ENCODE measurements at regions not wholly inside any gene's neighbourhood (a gene's known extent, or its start where the extent isn't known, plus 50 kb on each side); places are given as distances from the start of the nearest gene placed in this dataset.

GRCh38 chr16:60645541-60645940 is 1390.7 kb downstream of the CDH8 start:
- TF ChIP-seq, protein P1, sequence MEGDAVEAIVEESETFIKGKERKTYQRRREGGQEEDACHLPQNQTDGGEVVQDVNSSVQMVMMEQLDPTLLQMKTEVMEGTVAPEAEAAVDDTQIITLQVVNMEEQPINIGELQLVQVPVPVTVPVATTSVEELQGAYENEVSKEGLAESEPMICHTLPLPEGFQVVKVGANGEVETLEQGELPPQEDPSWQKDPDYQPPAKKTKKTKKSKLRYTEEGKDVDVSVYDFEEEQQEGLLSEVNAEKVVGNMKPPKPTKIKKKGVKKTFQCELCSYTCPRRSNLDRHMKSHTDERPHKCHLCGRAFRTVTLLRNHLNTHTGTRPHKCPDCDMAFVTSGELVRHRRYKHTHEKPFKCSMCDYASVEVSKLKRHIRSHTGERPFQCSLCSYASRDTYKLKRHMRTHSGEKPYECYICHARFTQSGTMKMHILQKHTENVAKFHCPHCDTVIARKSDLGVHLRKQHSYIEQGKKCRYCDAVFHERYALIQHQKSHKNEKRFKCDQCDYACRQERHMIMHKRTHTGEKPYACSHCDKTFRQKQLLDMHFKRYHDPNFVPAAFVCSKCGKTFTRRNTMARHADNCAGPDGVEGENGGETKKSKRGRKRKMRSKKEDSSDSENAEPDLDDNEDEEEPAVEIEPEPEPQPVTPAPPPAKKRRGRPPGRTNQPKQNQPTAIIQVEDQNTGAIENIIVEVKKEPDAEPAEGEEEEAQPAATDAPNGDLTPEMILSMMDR (IDR thresholded peaks at IDR 0.05): no peak
- TF ChIP-seq POLR2A (IDR thresholded peaks at IDR 0.05): no peak

All from lower leg skin (tissue), 3 donors.